ENCODE measurements at regions not wholly inside any gene's neighbourhood (a gene's known extent, or its start where the extent isn't known, plus 50 kb on each side); places are given as distances from the start of the nearest gene placed in this dataset.

DNA sequence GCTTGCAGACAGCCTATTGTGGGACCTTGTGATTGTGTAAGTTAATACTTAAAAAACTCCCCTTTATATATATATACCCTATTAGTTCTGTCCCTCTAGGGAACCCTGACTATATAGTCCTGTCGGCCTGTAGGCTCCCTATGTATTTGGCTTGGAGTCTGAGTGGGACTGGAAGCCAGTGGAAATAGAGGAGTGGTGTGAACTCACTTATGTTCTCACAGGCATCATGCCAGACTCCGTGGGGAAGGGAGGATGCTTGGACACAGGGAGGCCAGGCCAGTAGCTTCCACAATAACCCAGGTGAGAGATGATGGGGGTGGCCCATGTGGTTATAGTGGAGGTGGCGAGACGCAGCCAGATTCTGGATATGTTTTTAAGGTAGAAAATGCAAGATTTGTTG lies 136.7 kb upstream of the SYT6 start:
- TF ChIP-seq, protein P1, sequence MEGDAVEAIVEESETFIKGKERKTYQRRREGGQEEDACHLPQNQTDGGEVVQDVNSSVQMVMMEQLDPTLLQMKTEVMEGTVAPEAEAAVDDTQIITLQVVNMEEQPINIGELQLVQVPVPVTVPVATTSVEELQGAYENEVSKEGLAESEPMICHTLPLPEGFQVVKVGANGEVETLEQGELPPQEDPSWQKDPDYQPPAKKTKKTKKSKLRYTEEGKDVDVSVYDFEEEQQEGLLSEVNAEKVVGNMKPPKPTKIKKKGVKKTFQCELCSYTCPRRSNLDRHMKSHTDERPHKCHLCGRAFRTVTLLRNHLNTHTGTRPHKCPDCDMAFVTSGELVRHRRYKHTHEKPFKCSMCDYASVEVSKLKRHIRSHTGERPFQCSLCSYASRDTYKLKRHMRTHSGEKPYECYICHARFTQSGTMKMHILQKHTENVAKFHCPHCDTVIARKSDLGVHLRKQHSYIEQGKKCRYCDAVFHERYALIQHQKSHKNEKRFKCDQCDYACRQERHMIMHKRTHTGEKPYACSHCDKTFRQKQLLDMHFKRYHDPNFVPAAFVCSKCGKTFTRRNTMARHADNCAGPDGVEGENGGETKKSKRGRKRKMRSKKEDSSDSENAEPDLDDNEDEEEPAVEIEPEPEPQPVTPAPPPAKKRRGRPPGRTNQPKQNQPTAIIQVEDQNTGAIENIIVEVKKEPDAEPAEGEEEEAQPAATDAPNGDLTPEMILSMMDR (IDR thresholded peaks at IDR 0.05; ENCODE audit: insufficient read depth, low read length, poor library complexity, severe bottlenecking): no peak
- no peak for TF ChIP-seq EZH2phosphoT487 (conservative IDR thresholded peaks at IDR 0.05; ENCODE audit: low read length)

Data from SU-DHL-6 (cell line).